NB4 (cell line): ENCODE measurements at regions not wholly inside any gene's neighbourhood (a gene's known extent, or its start where the extent isn't known, plus 50 kb on each side); places are given as distances from the start of the nearest gene placed in this dataset.

Experiments
- CTCF ChIP-seq: IDR thresholded peaks from one replicate; pipeline ENCODE4 v1.5.1; 2012; ENCODE audit warnings: low read depth, low read length
- POLR2A ChIP-seq: IDR thresholded peaks from 2 replicates; pipeline ENCODE4 v1.6.1; 2011; ENCODE audit warnings: mild to moderate bottlenecking; ENCODE audit not compliant: insufficient read length; ENCODE audit errors: extremely low read depth

GRCh38 chr20:12773936-12774335 is 234.8 kb upstream of the SPTLC3 start:
- TF ChIP-seq POLR2A: no peak
- TF ChIP-seq CTCF: no peak
